ENCODE measurements at regions not wholly inside any gene's neighbourhood (a gene's known extent, or its start where the extent isn't known, plus 50 kb on each side); places are given as distances from the start of the nearest gene placed in this dataset.

DNA sequence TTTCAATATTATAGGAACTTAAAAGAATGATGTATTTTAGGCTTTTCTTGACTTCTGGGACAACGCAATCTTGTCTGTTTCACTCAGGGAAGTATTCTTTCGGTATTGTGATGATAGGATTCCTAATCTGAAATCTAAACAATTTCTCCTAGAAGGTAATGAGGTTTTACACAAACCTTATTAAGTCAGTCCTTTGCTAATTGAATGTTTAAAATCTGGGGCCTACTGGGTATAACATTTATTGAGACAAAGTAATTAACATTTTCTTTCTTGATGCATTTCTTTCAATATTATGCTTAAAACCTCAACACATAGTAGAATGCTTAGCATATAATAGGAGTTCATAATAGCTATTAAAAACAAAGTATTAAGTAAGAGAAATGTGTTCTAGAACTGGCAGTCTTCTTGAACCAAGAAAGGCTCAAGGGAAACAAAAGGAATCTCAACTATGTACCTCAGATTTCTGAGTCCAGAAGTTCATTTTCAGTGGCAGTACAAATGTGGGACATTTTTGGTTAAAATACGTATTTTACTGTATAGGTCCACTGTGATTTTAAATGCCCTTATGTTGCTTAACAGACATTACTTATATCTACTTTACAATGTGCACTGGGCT, 121.4 kb upstream of the BMP2 start:
- Histone ChIP-seq H3K27ac (no peak overlapping the region), H3K4me1 (peaks cover 0 to 18% (median 1%) of the 10 kb centered on the region in 4 donors), H3K36me3 (no peaks in the 10 kb centered on the region), H3K4me3 (no peak overlapping the region), H3K27me3 (no peaks in the 10 kb centered on the region), H3K9me3 (no peaks in the 10 kb centered on the region)
- no peak for DNase-seq
- TF ChIP-seq, protein P1, sequence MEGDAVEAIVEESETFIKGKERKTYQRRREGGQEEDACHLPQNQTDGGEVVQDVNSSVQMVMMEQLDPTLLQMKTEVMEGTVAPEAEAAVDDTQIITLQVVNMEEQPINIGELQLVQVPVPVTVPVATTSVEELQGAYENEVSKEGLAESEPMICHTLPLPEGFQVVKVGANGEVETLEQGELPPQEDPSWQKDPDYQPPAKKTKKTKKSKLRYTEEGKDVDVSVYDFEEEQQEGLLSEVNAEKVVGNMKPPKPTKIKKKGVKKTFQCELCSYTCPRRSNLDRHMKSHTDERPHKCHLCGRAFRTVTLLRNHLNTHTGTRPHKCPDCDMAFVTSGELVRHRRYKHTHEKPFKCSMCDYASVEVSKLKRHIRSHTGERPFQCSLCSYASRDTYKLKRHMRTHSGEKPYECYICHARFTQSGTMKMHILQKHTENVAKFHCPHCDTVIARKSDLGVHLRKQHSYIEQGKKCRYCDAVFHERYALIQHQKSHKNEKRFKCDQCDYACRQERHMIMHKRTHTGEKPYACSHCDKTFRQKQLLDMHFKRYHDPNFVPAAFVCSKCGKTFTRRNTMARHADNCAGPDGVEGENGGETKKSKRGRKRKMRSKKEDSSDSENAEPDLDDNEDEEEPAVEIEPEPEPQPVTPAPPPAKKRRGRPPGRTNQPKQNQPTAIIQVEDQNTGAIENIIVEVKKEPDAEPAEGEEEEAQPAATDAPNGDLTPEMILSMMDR (IDR thresholded peaks at IDR 0.05): no peak
- intact Hi-C loops (cut with DNase I; ENCODE audit: low total_unique reads): loop anchor here (10.0 kb wide), 1 partner anchor 761 kb away; no protein-coding TSS in a partner anchor

DNA sequence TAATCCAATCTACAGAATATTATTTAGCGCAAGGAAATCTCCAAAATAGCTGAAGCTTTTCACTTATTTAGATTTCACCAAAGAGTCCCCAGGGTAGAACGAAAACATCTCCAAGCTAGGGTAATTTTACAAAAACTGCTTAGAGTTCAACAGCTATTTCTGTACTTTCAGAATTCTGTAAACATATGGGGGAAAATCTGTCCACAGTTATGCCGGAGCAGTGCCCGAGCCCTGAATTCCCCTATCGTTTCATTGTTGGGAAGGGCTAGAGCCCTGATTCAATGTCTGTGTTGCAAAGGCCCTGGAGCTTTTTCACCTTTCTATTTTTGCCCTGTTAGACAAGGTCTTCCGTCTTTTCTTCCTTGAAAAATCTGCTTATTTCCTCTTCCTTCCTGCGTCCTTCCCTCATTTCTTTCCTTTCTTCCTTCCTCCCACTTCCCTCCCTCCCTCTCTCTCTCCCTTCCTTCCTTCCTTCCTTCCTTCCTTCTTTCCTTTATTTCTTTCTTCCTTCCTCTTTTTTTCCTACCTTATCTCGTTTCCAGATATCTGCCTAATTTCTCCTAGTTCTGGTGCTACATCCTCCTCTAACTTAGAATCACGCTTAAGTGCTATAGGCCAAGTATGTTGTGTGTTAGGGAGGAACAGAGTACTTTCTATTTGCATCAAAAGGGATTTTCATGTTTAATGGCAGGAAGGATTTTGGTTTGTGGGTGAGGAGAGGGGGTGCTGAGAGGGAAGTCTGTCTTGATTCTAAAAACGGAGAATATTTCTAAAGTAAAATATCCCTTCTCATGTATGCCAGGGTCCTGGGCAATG, 122.5 kb upstream of the BMP2 start:
- DNase-seq: no peak
- no peaks in the 10 kb centered on the region for H3K27me3 ChIP-seq
- H3K27ac ChIP-seq: no peak overlapping the region
- H3K36me3 ChIP-seq: no peaks in the 10 kb centered on the region
- intact Hi-C loops (cut with DNase I; ENCODE audit: low total_unique reads): loop anchor here (10.0 kb wide), 1 partner anchor 760 kb away; no protein-coding TSS in a partner anchor
- H3K4me3 ChIP-seq: no peak overlapping the region
- TF ChIP-seq, protein P1 (IDR thresholded peaks at IDR 0.05): no peak
- no peaks in the 10 kb centered on the region for H3K9me3 ChIP-seq
- H3K4me1 ChIP-seq: peaks cover 0 to 18% (median 1%) of the 10 kb centered on the region in 4 donors

DNA sequence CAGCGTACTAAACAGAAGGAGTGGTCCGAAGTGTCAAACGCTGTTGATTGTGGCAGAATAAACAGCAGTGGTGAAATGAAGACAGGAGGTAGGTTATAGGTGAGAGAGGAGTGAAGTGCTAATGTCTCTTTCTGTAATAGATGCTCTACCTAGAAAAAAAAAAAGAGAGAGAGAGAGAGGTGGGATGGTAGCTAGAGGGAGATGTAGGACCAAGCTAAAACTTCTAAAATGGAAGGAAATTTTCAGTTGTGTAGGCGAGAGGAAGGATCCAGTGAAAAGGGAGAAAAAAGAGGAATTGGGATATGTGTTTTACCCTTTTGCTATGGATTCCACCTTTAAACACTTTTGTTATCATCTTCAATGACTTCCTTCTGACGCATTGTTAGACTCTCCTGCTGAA, 126.5 kb upstream of the BMP2 start:
- H3K9me3 ChIP-seq: no peaks in the 10 kb centered on the region
- no peak overlapping the region for H3K27ac ChIP-seq
- peaks cover 0 to 18% (median 0%) of the 10 kb centered on the region in 4 donors for H3K4me1 ChIP-seq
- TF ChIP-seq, protein P1 (IDR thresholded peaks at IDR 0.05): no peak
- no peak overlapping the region for H3K4me3 ChIP-seq
- intact Hi-C loops (cut with DNase I; ENCODE audit: low total_unique reads): loop anchor here (10.0 kb wide), 1 partner anchor 756 kb away; no protein-coding TSS in a partner anchor
- no peaks in the 10 kb centered on the region for H3K27me3 ChIP-seq
- no peaks in the 10 kb centered on the region for H3K36me3 ChIP-seq
- DNase-seq: no peak

DNA sequence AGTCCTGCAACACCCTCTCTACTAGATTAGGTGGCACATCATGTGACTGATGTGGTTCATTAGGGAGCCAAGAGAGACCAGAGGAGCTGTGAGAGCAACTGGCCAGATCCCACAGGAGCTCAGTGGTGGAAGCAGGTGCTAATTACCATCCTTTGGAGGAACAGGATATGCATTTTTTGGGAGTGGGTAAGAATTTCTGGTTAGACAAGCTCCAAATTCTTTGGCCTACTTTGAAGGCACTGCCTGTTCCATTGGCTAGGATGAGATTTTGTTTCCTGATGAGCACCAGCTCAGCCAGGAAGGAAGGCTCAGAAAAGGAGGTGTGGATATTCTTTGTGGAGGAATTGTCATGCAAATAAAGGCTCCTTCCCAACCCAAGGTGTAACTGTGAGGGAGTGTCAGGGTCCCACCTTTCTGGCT, 130.3 kb upstream of the BMP2 start:
- H3K4me3 ChIP-seq: no peak overlapping the region
- no peaks in the 10 kb centered on the region for H3K9me3 ChIP-seq
- TF ChIP-seq, protein P1 (IDR thresholded peaks at IDR 0.05): no peak
- H3K27ac ChIP-seq: no peak overlapping the region
- peaks cover 0 to 9% (median 0%) of the 10 kb centered on the region in 4 donors for H3K4me1 ChIP-seq
- H3K36me3 ChIP-seq: no peaks in the 10 kb centered on the region
- no peak for DNase-seq
- intact Hi-C loops (cut with DNase I; ENCODE audit: low total_unique reads): loop anchor here (10.0 kb wide), 3 partner anchors 128 to 372 kb away; partner anchors contain the start of gene BMP2
- H3K27me3 ChIP-seq: no peaks in the 10 kb centered on the region

DNA sequence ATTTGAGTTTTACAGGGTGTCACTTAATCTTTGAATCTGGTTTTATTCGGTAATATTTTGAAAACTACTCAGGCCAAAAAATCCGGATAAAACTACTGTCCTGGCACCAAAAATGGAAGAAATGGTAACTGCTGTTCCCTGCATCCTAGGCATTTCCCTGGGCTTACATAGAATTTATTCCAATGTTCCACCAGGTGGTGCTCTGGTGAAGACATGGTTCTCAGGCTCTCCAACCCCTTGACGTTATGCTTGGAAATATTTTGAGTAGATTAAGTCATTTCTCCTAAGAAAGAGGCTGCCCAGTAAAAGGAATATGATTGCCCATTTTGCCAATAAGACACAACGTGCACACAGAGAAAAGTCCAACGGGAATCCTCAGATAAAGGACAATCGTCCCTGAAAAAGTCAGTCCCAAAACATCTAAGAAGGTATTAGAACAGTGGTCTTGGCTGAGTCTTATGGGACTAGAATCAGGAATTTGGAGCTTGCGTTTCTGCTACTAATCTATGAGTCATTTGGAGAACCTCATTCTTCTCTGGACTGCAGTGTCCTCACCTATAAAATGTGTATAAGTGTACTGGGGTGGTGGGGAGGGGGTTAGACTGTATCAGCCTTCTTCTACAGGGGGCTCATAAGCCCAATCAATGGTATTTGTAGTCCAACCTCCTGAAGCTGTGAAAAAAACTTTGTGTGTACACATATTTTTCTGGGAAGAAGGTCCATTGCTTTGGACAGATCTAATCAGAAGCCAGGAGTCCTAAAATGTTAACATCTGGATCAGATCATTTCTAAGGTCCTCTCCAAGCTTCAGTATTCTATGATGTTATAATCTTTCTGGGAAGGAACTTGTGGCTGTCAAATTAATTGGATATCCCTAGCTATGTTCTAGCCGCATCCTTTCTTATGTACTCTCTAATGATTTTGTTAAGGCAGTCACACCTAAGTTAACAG, 131.0 kb upstream of the BMP2 start:
- Histone ChIP-seq H3K4me1 (peaks cover 0 to 9% (median 0%) of the 10 kb centered on the region in 4 donors), H3K36me3 (no peaks in the 10 kb centered on the region), H3K27ac (no peak overlapping the region), H3K27me3 (no peaks in the 10 kb centered on the region), H3K9me3 (no peaks in the 10 kb centered on the region), H3K4me3 (no peak overlapping the region)
- intact Hi-C loops (cut with DNase I; ENCODE audit: low total_unique reads): loop anchor here (10.0 kb wide), 3 partner anchors 128 to 372 kb away; partner anchors contain the start of gene BMP2
- DNase-seq: peak in 1 of 2 donors; percentile 22
- TF ChIP-seq, protein P1 (IDR thresholded peaks at IDR 0.05): peak; percentile 57 to 65
